ENCODE measurements at regions not wholly inside any gene's neighbourhood (a gene's known extent, or its start where the extent isn't known, plus 50 kb on each side); places are given as distances from the start of the nearest gene placed in this dataset.

DNA sequence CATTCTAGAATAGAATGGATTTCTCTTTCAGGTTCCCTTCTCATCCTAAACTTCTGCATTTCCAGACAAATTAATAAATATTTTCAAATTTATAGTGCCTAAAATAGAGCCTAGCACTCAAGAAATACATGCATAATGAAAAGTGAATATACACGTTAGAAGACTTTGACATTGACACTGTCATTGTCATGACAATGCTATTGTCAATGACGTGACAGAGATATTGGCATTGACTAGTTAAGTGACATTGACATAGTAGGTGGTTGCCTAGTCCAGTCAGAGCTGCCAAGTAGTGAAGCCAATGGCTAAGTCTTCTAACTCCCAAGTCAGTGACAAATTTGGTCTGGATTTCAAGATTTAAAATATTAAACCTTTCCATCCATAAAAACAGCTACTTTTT lies 410.5 kb downstream of the LMO4 start:
- no peak overlapping the region for H3K27ac Mint-ChIP-seq
- H3K36me3 Mint-ChIP-seq (ENCODE audit: low read depth): no peaks in the 10 kb centered on the region
- no peak overlapping the region for H3K4me3 Mint-ChIP-seq
- no peaks in the 10 kb centered on the region for H3K27me3 Mint-ChIP-seq (ENCODE audit: insufficient read depth)
- no peak for DNase-seq
- TF ChIP-seq, protein P1, sequence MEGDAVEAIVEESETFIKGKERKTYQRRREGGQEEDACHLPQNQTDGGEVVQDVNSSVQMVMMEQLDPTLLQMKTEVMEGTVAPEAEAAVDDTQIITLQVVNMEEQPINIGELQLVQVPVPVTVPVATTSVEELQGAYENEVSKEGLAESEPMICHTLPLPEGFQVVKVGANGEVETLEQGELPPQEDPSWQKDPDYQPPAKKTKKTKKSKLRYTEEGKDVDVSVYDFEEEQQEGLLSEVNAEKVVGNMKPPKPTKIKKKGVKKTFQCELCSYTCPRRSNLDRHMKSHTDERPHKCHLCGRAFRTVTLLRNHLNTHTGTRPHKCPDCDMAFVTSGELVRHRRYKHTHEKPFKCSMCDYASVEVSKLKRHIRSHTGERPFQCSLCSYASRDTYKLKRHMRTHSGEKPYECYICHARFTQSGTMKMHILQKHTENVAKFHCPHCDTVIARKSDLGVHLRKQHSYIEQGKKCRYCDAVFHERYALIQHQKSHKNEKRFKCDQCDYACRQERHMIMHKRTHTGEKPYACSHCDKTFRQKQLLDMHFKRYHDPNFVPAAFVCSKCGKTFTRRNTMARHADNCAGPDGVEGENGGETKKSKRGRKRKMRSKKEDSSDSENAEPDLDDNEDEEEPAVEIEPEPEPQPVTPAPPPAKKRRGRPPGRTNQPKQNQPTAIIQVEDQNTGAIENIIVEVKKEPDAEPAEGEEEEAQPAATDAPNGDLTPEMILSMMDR (IDR thresholded peaks at IDR 0.05): no peak
- no peaks in the 10 kb centered on the region for H3K9me3 Mint-ChIP-seq
- no peaks in the 10 kb centered on the region for H3K4me1 Mint-ChIP-seq (ENCODE audit: low read depth)

DNA sequence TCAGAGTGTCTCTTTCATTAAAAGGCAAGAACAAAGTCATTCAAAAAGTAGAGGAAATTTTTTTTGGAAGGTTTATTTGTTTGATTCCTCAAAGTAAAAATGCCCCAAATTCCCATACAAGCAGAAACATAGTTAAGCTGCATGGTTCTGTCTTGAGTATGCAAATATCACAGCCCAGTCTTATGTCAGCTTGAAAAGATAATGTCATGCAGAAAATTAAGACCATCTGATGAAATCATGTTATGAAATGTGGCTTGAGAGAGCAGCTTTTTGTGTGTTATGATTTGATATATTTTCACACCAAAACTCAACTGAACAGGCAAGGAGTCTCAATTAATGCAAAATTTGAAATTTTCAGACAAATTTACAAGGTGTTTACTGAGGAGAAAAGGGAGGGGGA lies 411.0 kb downstream of the LMO4 start:
- no peaks in the 10 kb centered on the region for H3K27me3 Mint-ChIP-seq (ENCODE audit: insufficient read depth)
- H3K9me3 Mint-ChIP-seq: no peaks in the 10 kb centered on the region
- H3K4me3 Mint-ChIP-seq: no peak overlapping the region
- no peak overlapping the region for H3K27ac Mint-ChIP-seq
- TF ChIP-seq, protein P1 (IDR thresholded peaks at IDR 0.05): no peak
- DNase-seq: no peak
- no peaks in the 10 kb centered on the region for H3K36me3 Mint-ChIP-seq (ENCODE audit: low read depth)
- H3K4me1 Mint-ChIP-seq (ENCODE audit: low read depth): no peaks in the 10 kb centered on the region

DNA sequence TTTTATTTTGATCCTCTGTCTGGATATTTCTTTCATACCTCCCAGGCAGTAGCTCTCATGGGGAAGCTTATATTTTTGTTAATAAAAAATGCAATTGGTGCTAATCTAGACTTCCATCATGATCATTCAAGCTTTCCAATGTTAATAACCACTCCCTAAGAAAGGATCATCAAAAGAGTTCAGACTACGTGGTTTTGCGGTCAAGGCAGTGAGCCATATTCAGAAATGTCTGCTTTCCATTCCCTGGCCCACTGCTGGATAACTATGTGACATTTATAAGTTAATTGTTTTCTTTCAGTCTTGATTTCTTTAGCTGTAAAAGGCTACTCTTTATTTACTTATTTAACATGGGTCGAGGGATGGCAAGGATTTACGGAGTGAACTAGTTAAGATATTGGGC lies 414.6 kb downstream of the LMO4 start:
- Mint-ChIP-seq H3K27me3 (ENCODE audit: insufficient read depth) (peaks cover 2% of the 10 kb centered on the region), H3K9me3 (no peaks in the 10 kb centered on the region), H3K36me3 (ENCODE audit: low read depth) (no peaks in the 10 kb centered on the region), H3K27ac (no peak overlapping the region), H3K4me1 (ENCODE audit: low read depth) (peaks cover 6% of the 10 kb centered on the region; the same call in 1 of the 2 replicates), H3K4me3 (no peak overlapping the region)
- TF ChIP-seq, protein P1 (IDR thresholded peaks at IDR 0.05): no peak
- DNase-seq: no peak

DNA sequence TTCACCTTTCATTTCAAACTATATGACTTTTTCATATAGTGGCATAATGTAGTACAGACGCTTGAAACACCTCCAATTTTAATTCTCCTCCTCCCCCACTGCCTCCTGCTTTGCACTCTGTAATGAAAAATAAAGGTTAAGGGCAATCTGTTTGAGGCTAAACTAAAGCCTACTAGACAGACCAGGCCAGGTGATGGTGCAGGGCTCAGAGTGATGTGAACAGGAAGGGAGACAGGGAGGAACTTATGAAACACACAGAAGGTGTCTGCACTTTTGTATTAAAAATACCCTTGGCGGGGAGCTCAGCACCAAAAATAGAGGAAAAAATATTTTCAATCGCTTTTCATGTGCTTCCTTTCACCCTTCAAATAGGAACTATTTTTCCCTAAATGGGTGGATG lies 415.4 kb downstream of the LMO4 start:
- Mint-ChIP-seq H3K36me3 (ENCODE audit: low read depth) (no peaks in the 10 kb centered on the region), H3K9me3 (no peaks in the 10 kb centered on the region), H3K27ac (no peak overlapping the region)

DNA sequence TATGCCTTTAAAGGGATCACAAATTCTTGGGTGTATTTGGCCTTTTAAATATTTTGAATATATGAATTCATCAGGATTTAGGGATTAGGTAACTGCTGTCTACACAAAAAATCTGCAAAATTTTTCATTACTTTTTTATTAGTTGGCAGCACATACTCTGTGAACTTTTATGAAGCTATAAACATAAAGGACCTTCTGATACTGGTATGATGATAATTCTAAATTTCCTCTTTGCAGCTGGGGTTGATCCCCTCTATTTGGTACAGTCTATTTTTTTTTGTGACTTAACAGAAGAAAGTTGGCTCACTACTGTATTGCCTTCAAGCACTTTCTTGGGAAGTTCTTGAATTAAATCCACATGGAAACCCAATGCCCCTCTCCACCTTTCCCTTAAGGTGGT lies 416.1 kb downstream of the LMO4 start:
- TF ChIP-seq, protein P1 (IDR thresholded peaks at IDR 0.05): no peak
- no peak for DNase-seq
- Mint-ChIP-seq H3K4me1 (ENCODE audit: low read depth) (peaks cover 7% of the 10 kb centered on the region; the same call in 1 of the 2 replicates), H3K9me3 (no peaks in the 10 kb centered on the region), H3K27ac (no peak overlapping the region), H3K27me3 (ENCODE audit: insufficient read depth) (peaks cover 2% of the 10 kb centered on the region), H3K36me3 (ENCODE audit: low read depth) (no peaks in the 10 kb centered on the region), H3K4me3 (no peak overlapping the region)

More for the DNA sequence above, 415.4 kb downstream of the LMO4 start:
- no peak for DNase-seq
- Mint-ChIP-seq H3K27me3 (ENCODE audit: insufficient read depth) (peaks cover 2% of the 10 kb centered on the region), H3K4me1 (ENCODE audit: low read depth) (peaks cover 7% of the 10 kb centered on the region; the same call in 1 of the 2 replicates), H3K4me3 (no peak overlapping the region)
- TF ChIP-seq, protein P1 (IDR thresholded peaks at IDR 0.05): no peak

DNA sequence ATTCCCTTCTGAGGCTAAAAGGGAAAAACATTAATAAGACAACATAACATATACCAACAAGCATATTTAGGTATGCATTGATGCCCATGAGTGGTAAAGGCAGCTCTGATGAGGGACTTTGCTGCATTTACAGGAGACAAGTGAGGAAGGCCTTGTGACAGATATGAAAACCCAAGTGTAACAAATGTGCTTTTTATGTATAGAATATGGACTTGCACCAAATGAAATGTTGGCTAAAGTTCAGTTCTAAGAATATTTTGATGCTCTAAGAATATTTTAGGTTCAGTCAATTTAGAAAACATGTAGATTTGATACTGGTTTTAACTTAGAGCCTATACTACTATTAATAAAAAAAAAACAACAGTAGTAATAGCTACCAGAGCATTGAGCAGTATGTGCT lies 424.7 kb downstream of the LMO4 start:
- TF ChIP-seq, protein P1 (IDR thresholded peaks at IDR 0.05): no peak
- Mint-ChIP-seq H3K36me3 (ENCODE audit: low read depth) (no peaks in the 10 kb centered on the region), H3K4me1 (ENCODE audit: low read depth) (peaks cover 6% of the 10 kb centered on the region), H3K27ac (no peak overlapping the region), H3K4me3 (no peak overlapping the region), H3K27me3 (ENCODE audit: insufficient read depth) (no peaks in the 10 kb centered on the region; the same call in 1 of the 2 replicates), H3K9me3 (no peaks in the 10 kb centered on the region)
- DNase-seq: no peak
